Neuron (in vitro differentiated cells): ENCODE measurements at regions not wholly inside any gene's neighbourhood (a gene's known extent, or its start where the extent isn't known, plus 50 kb on each side); places are given as distances from the start of the nearest gene placed in this dataset.

Source experiments
- H2AFZ ChIP-seq: one replicate; pipeline ENCODE4 v1.6.1; 2013; ENCODE audit warnings: low read depth, mild to moderate bottlenecking, inconsistent platforms, low read length, moderate library complexity
- H3K27me3 ChIP-seq: one replicate; pipeline ENCODE4 v1.6.1; 2013; ENCODE audit warnings: low read length; ENCODE audit not compliant: insufficient read depth
- H3K36me3 ChIP-seq: one replicate; pipeline ENCODE4 v1.6.1; 2013; ENCODE audit warnings: low read length; ENCODE audit not compliant: insufficient read depth
- H3K4me1 ChIP-seq: one replicate; pipeline ENCODE4 v1.6.1; 2013; ENCODE audit warnings: low read length; ENCODE audit not compliant: insufficient read depth
- H3K4me3 ChIP-seq: 2 replicates; pipeline ENCODE4 v1.5.1; 2013; ENCODE audit warnings: mild to moderate bottlenecking, low read length, moderate library complexity
- H3K9me3 ChIP-seq: one replicate; pipeline ENCODE4 v1.6.1; 2013; ENCODE audit warnings: low read length

- Histone ChIP-seq H2AFZ (no peak overlapping the region), H3K4me1 (no peaks in the 10 kb centered on the region), H3K4me3 (no peak overlapping the region), H3K36me3 (no peaks in the 10 kb centered on the region), H3K27me3 (no peaks in the 10 kb centered on the region), H3K9me3 (no peaks in the 10 kb centered on the region)
These were observed 485.9 kb downstream of the SQOR start for GRCh38 chr15:46120713-46121112.

DNA sequence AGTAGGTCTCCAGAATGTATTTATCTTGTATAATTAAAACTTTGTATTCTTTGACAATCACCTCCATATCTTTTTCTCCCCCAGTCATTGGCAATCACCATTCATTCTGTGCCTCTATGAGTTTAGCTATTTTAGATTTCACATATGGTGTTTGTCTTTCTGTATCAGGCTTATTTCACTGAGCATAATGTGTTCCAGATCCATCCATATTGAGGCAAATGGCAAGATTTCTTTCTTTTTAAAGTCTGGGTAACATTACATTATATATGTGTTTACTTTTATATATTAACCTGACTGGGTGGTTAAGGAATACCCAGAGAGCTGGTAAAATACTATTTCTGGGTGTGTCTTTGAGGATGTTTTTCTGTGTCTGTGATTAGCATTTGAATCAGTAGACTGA lies 486.6 kb downstream of the SQOR start:
- H3K4me1 ChIP-seq = no peaks in the 10 kb centered on the region
- H2AFZ ChIP-seq = no peak overlapping the region
- no peaks in the 10 kb centered on the region for H3K36me3 ChIP-seq
- H3K9me3 ChIP-seq = no peaks in the 10 kb centered on the region
- no peaks in the 10 kb centered on the region for H3K27me3 ChIP-seq
- H3K4me3 ChIP-seq = no peak overlapping the region

- no peaks in the 10 kb centered on the region for H3K9me3 ChIP-seq
- H2AFZ ChIP-seq = no peak overlapping the region
- H3K27me3 ChIP-seq = no peaks in the 10 kb centered on the region
- no peak overlapping the region for H3K4me3 ChIP-seq
- H3K4me1 ChIP-seq = no peaks in the 10 kb centered on the region
- H3K36me3 ChIP-seq = no peaks in the 10 kb centered on the region
These were observed 491.8 kb downstream of the SQOR start for GRCh38 chr15:46126581-46126980.

- no peak overlapping the region for H2AFZ ChIP-seq
- H3K9me3 ChIP-seq = no peaks in the 10 kb centered on the region
These were observed 492.6 kb downstream of the SQOR start for GRCh38 chr15:46127361-46127874.

DNA sequence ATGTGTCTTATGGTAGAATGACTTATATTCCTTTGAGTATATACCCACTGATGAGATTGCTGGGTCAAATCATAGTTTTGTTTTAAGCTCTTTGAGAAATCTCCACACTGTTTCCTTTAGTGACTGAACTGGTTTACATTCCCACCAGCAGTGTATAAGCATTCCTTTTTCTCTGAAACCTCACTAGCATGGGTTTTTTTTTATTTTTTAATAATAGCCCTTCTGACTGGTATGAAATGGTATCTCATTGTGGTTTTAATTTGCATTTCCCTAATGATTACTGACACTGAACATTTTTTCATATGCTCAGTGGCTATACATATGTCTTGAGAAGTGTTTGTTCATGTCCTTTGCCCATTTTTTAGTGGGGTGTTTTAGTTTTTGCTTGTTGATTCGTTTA lies 494.3 kb downstream of the SQOR start:
- Histone ChIP-seq H2AFZ (no peak overlapping the region), H3K9me3 (no peaks in the 10 kb centered on the region), H3K36me3 (no peaks in the 10 kb centered on the region)

More at GRCh38 chr15:46127361-46127874, 492.6 kb downstream of the SQOR start:
- H3K4me3 ChIP-seq = no peak overlapping the region
- no peaks in the 10 kb centered on the region for H3K4me1 ChIP-seq
- H3K36me3 ChIP-seq = no peaks in the 10 kb centered on the region
- no peaks in the 10 kb centered on the region for H3K27me3 ChIP-seq

DNA sequence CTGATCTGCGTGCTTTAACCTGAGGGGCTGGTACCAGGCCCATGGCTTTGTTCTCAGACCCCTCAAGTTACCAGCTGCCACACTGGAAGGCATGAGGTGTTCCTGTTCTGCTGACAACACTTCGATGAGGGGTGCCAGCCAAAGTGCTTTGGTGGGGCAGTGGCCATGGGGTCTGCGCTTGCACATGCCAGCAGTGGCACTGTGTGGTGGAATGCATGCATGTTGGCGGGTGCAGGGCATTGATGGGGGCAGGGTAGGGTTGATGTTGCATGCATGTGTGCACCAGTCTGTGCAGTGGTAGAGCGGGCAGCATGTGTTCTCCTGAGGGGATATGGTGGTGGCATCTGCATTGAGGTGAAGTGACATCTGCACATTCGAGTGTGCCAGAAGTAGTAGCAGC lies 497.0 kb downstream of the SQOR start:
- Histone ChIP-seq H2AFZ (no peak overlapping the region), H3K36me3 (no peaks in the 10 kb centered on the region), H3K4me1 (no peaks in the 10 kb centered on the region), H3K27me3 (no peaks in the 10 kb centered on the region), H3K4me3 (no peak overlapping the region), H3K9me3 (no peaks in the 10 kb centered on the region)

More for the DNA sequence above, 494.3 kb downstream of the SQOR start:
- Histone ChIP-seq H3K4me3 (no peak overlapping the region), H3K27me3 (no peaks in the 10 kb centered on the region), H3K4me1 (no peaks in the 10 kb centered on the region)

DNA sequence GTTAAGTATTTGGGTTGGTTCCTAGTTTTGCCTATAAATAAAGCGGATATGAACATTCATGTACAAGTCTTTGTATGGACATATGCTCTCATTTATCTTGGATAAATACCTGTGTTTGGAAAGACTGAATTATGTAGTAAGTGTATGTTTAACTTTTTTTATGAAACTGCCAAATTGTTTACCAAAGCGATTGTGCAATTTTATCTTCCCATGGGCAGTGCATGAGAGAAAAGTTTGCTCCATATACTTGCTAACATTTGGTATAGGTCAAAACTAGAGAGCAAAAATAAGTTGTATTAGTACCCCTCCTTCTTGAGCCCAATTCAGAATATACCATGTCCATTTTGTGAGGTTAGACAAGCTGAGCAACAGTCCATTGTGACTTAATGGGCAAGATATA lies 502.6 kb downstream of the SQOR start:
- Histone ChIP-seq H3K9me3 (no peaks in the 10 kb centered on the region), H3K4me3 (no peak overlapping the region), H3K36me3 (no peaks in the 10 kb centered on the region), H2AFZ (no peak overlapping the region), H3K27me3 (no peaks in the 10 kb centered on the region), H3K4me1 (no peaks in the 10 kb centered on the region)

DNA sequence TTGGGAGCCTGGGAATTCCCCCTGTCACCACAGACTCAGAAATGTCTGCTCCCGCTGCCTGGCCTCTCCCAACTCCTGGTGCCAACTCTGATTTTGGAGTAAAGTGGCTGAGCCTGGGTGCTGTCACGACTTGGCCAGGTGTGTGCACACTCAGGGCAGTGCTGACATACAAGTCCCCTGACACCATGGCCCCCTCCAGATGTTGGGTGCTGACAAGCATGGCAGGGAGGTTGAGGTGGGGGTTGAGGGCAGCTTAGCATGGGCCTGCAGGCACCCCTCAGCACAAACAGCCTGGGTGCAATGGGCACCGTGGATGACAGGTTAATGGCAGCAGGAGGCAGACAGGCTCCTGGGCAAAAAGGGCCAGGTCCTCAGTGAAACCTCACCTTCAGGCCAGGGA lies 511.2 kb downstream of the SQOR start:
- H3K4me1 ChIP-seq = no peaks in the 10 kb centered on the region
- H2AFZ ChIP-seq = no peak overlapping the region
- H3K36me3 ChIP-seq = no peaks in the 10 kb centered on the region
- H3K4me3 ChIP-seq = no peak overlapping the region
- no peaks in the 10 kb centered on the region for H3K9me3 ChIP-seq
- peaks cover under 1% of the 10 kb centered on the region for H3K27me3 ChIP-seq

DNA sequence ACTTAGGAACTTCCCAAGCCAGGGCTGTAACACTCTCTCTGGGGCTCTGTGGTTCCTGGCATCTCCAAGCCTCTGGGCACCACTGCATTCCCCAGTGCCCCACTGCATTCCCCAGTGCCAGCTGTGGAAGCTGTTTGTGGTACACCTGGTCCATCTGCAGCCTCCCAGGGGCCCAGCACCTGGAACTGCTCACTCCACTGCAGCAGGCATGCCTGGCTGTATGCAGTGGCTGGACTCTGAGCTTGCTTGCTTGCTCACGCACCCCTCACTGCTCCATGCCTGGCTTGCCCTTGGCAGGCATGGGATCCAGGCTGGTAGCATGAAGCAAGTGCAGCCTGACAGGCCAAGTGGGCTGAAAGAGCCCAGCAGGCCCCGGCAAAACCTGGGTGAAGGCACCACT lies 512.1 kb downstream of the SQOR start:
- H2AFZ ChIP-seq = no peak overlapping the region
- H3K4me3 ChIP-seq = no peak overlapping the region
- peaks cover 3% of the 10 kb centered on the region for H3K27me3 ChIP-seq
- no peaks in the 10 kb centered on the region for H3K36me3 ChIP-seq
- no peaks in the 10 kb centered on the region for H3K4me1 ChIP-seq
- H3K9me3 ChIP-seq = no peaks in the 10 kb centered on the region

DNA sequence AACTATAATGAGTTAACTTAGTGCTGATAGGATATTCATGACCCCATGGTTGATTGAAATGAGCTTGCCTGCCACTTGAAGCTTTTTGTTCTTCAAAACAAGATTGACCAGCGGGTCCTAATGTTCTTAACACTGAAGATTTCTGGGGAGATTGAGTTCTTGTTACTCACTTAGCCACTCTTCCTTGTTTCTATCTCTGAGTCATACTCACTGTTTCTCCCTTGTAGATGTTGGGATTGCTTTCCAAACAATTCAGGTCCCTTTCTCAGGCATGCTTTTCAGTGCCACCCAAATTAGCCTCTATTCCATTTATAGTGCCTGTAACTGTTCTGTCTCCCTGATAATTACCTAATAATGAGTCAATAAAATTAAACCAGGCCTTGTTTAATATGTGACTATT lies 517.0 kb downstream of the SQOR start:
- no peaks in the 10 kb centered on the region for H3K36me3 ChIP-seq
- H2AFZ ChIP-seq = no peak overlapping the region
- no peak overlapping the region for H3K4me3 ChIP-seq
- H3K4me1 ChIP-seq = no peaks in the 10 kb centered on the region
- H3K9me3 ChIP-seq = no peaks in the 10 kb centered on the region
- H3K27me3 ChIP-seq = peaks cover 3% of the 10 kb centered on the region

DNA sequence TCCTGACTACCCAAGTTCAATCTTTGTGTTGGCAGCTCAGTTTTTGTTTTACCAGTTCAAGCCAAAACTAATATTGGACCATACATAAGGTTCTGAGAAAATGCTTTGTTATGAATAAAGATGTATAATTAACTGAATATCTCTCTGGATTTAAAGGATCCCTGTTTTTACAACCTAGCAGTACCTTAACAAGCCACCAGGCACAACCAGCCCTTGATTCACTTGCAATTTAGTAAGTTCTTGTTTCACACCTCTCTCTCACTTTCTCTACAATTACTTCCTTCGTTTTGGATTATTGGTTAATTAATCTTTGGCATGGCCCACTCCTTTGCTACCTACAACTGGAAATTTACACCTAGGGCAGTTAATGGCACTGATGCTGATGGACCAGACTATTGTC lies 531.9 kb downstream of the SQOR start:
- Histone ChIP-seq H2AFZ (no peak overlapping the region), H3K9me3 (no peaks in the 10 kb centered on the region), H3K27me3 (no peaks in the 10 kb centered on the region), H3K4me1 (no peaks in the 10 kb centered on the region), H3K36me3 (no peaks in the 10 kb centered on the region), H3K4me3 (no peak overlapping the region)

- Histone ChIP-seq H3K36me3 (no peaks in the 10 kb centered on the region), H3K27me3 (no peaks in the 10 kb centered on the region), H3K4me1 (no peaks in the 10 kb centered on the region), H3K9me3 (no peaks in the 10 kb centered on the region), H3K4me3 (no peak overlapping the region), H2AFZ (no peak overlapping the region)
These were observed 535.5 kb downstream of the SQOR start for GRCh38 chr15:46170326-46170725.

- Histone ChIP-seq H3K4me1 (no peaks in the 10 kb centered on the region), H3K36me3 (no peaks in the 10 kb centered on the region), H3K27me3 (no peaks in the 10 kb centered on the region), H3K4me3 (no peak overlapping the region), H2AFZ (no peak overlapping the region), H3K9me3 (no peaks in the 10 kb centered on the region)
These were observed 539.3 kb downstream of the SQOR start for GRCh38 chr15:46174122-46174521.

DNA sequence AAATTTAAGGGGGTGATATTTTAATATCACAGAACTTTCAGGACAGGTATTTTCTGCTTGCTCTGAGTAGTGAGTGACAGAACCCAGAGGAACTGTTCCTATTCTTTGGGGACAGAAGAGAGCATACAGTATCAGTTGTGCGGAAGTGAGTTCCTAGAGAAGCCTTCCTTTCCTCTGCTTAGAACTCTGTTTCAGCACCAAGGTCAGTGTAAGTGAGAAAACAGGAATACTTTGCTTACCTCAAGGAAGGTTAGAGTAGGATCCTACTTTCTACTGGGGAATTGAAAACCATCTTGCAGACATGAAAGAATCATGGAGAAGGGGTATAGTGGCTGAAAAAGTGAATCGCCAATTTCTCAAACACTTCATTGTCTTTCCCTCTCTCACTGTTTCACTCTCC lies 542.4 kb downstream of the SQOR start:
- H3K4me1 ChIP-seq = no peaks in the 10 kb centered on the region
- H2AFZ ChIP-seq = no peak overlapping the region
- H3K36me3 ChIP-seq = no peaks in the 10 kb centered on the region
- no peak overlapping the region for H3K4me3 ChIP-seq
- no peaks in the 10 kb centered on the region for H3K27me3 ChIP-seq
- no peaks in the 10 kb centered on the region for H3K9me3 ChIP-seq
